ENCODE measurements at regions not wholly inside any gene's neighbourhood (a gene's known extent, or its start where the extent isn't known, plus 50 kb on each side); places are given as distances from the start of the nearest gene placed in this dataset.

DNA sequence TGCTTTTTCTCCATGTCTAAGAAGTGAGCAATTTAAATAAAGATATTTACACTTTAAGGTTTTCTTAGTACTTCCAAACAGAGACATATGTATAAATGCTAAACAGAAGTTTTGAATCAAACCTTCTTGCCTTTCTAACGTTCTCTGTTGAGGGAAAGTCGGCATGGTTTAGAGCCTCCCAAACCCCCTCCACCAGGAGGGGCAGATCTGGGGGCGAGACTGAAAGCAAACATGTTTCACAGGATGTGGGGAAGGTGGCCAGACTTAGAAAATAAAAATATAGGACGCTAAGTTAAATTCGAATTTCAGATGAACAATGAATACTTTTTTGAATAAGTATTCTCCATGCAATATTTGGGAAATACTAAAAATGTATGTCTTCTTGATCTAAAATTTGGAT is 208.3 kb upstream of the SHH start:
- 81% methylated on average over 5 of the region's 5 CpGs for WGBS
- no peak overlapping the region for H3K4me3 ChIP-seq (ENCODE audit: low read depth in 1 of 3, low read length in 3 of 3)
- TF ChIP-seq YY1 (IDR thresholded peaks at IDR 0.05) (no peak), RAD21 (IDR thresholded peaks at IDR 0.05) (no peak), HNF4A (conservative IDR thresholded peaks at IDR 0.05) (no peak), SP1 (IDR thresholded peaks at IDR 0.05) (no peak), FOXA2 (IDR thresholded peaks at IDR 0.05) (no peak), GABPA (IDR thresholded peaks at IDR 0.05 in 1 of 2, conservative IDR thresholded peaks at IDR 0.05 in 1 of 2) (no peak), FOXA1 (IDR thresholded peaks at IDR 0.05) (no peak), HNF4G (IDR thresholded peaks at IDR 0.05) (no peak), EGR1 (IDR thresholded peaks at IDR 0.05; ENCODE audit: low read depth in 2 of 2) (no peak), NR2F2 (IDR thresholded peaks at IDR 0.05) (no peak), TAF1 (conservative IDR thresholded peaks at IDR 0.05) (no peak)
- TF ChIP-seq, protein P1, sequence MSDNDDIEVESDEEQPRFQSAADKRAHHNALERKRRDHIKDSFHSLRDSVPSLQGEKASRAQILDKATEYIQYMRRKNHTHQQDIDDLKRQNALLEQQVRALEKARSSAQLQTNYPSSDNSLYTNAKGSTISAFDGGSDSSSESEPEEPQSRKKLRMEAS (IDR thresholded peaks at IDR 0.05) = no peak
- TF ChIP-seq, protein P2, sequence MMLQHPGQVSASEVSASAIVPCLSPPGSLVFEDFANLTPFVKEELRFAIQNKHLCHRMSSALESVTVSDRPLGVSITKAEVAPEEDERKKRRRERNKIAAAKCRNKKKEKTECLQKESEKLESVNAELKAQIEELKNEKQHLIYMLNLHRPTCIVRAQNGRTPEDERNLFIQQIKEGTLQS (IDR thresholded peaks at IDR 0.05) = no peak
- TF ChIP-seq, protein P3, sequence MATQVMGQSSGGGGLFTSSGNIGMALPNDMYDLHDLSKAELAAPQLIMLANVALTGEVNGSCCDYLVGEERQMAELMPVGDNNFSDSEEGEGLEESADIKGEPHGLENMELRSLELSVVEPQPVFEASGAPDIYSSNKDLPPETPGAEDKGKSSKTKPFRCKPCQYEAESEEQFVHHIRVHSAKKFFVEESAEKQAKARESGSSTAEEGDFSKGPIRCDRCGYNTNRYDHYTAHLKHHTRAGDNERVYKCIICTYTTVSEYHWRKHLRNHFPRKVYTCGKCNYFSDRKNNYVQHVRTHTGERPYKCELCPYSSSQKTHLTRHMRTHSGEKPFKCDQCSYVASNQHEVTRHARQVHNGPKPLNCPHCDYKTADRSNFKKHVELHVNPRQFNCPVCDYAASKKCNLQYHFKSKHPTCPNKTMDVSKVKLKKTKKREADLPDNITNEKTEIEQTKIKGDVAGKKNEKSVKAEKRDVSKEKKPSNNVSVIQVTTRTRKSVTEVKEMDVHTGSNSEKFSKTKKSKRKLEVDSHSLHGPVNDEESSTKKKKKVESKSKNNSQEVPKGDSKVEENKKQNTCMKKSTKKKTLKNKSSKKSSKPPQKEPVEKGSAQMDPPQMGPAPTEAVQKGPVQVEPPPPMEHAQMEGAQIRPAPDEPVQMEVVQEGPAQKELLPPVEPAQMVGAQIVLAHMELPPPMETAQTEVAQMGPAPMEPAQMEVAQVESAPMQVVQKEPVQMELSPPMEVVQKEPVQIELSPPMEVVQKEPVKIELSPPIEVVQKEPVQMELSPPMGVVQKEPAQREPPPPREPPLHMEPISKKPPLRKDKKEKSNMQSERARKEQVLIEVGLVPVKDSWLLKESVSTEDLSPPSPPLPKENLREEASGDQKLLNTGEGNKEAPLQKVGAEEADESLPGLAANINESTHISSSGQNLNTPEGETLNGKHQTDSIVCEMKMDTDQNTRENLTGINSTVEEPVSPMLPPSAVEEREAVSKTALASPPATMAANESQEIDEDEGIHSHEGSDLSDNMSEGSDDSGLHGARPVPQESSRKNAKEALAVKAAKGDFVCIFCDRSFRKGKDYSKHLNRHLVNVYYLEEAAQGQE (IDR thresholded peaks at IDR 0.05) = no peak
- H3K27ac ChIP-seq (ENCODE audit: low read depth in 1 of 2, low read length in 2 of 2) = no peak overlapping the region
- H3K9me3 ChIP-seq (ENCODE audit: control insufficient read depth in 4 of 4, low read length in 3 of 4) = no peaks in the 10 kb centered on the region
- H3K4me1 ChIP-seq (ENCODE audit: control insufficient read depth in 4 of 4, insufficient read depth in 4 of 4, low read length in 3 of 4) = no peaks in the 10 kb centered on the region
- H3K9ac ChIP-seq (ENCODE audit: low read depth in 1 of 2, low read length in 2 of 2) = no peak overlapping the region
- no peaks in the 10 kb centered on the region for H3K36me3 ChIP-seq (ENCODE audit: control insufficient read depth in 4 of 4, insufficient read depth in 3 of 4, low read depth in 1 of 4, low read length in 3 of 4)
- no peak for DNase-seq (ENCODE audit: low spot score)
- H3K27me3 ChIP-seq (ENCODE audit: control insufficient read depth in 4 of 4, insufficient read depth in 4 of 4, low read length in 3 of 4) = no peaks in the 10 kb centered on the region

DNA sequence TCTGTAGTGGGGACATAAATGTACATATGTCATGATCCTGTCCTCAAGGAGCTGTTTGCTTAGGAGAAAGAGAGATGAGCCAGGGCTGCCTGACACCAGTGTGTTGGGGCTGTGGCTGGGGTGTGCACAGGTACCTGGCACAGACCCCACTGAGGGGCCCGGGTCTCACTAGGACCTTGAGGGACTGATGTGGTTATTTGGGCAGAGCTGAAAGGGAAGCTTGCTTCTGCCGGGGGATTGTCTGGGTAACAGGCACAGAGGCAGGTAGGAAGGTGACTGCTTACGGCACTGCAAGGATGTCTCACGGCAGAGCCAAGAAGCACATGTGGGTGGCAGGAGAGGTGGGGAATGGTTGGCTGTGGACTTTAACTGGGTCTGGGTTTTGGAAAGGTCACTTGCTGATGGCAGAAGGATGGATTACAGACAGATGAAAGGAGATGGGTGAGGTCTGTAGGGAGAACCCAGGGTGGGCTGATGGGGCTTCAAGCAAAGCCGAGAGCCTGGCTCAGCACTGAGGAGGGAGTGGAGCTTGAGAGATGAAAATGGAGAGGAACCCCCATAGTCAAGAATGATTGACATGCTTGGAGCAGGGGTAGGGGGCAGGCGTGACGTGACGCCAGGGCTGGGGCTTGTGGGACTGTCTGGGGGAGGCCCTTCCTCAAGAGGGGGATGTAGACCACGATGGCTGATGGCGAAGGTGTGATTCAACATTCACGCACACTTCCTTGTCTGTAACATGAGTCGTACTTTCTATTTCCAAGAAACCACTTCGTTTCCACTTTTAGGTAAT is 207.7 kb upstream of the SHH start:
- Histone ChIP-seq H3K36me3 (ENCODE audit: control insufficient read depth in 4 of 4, insufficient read depth in 3 of 4, low read depth in 1 of 4, low read length in 3 of 4) (no peaks in the 10 kb centered on the region), H3K9ac (ENCODE audit: low read depth in 1 of 2, low read length in 2 of 2) (no peak overlapping the region), H3K4me3 (ENCODE audit: low read depth in 1 of 3, low read length in 3 of 3) (no peak overlapping the region), H3K4me1 (ENCODE audit: control insufficient read depth in 4 of 4, insufficient read depth in 4 of 4, low read length in 3 of 4) (no peaks in the 10 kb centered on the region), H3K27me3 (ENCODE audit: control insufficient read depth in 4 of 4, insufficient read depth in 4 of 4, low read length in 3 of 4) (no peaks in the 10 kb centered on the region), H3K9me3 (ENCODE audit: control insufficient read depth in 4 of 4, low read length in 3 of 4) (no peaks in the 10 kb centered on the region), H3K27ac (ENCODE audit: low read depth in 1 of 2, low read length in 2 of 2) (no peak overlapping the region)
- WGBS = 91% methylated on average over 13 of the region's 13 CpGs
- no peak for DNase-seq (ENCODE audit: low spot score)
- TF ChIP-seq EGR1 (IDR thresholded peaks at IDR 0.05; ENCODE audit: low read depth in 2 of 2) (no peak), SP1 (IDR thresholded peaks at IDR 0.05) (no peak), RAD21 (IDR thresholded peaks at IDR 0.05) (no peak), RXRA (IDR thresholded peaks at IDR 0.05) (no peak), HNF4A (conservative IDR thresholded peaks at IDR 0.05) (no peak), GABPA (IDR thresholded peaks at IDR 0.05 in 1 of 2, conservative IDR thresholded peaks at IDR 0.05 in 1 of 2) (no peak), FOXA2 (IDR thresholded peaks at IDR 0.05) (no peak), YY1 (IDR thresholded peaks at IDR 0.05) (no peak), HNF4G (IDR thresholded peaks at IDR 0.05) (no peak), NR2F2 (IDR thresholded peaks at IDR 0.05) (no peak), TAF1 (conservative IDR thresholded peaks at IDR 0.05) (no peak)
- TF ChIP-seq, protein P3 (IDR thresholded peaks at IDR 0.05) = no peak
- TF ChIP-seq, protein P4, sequence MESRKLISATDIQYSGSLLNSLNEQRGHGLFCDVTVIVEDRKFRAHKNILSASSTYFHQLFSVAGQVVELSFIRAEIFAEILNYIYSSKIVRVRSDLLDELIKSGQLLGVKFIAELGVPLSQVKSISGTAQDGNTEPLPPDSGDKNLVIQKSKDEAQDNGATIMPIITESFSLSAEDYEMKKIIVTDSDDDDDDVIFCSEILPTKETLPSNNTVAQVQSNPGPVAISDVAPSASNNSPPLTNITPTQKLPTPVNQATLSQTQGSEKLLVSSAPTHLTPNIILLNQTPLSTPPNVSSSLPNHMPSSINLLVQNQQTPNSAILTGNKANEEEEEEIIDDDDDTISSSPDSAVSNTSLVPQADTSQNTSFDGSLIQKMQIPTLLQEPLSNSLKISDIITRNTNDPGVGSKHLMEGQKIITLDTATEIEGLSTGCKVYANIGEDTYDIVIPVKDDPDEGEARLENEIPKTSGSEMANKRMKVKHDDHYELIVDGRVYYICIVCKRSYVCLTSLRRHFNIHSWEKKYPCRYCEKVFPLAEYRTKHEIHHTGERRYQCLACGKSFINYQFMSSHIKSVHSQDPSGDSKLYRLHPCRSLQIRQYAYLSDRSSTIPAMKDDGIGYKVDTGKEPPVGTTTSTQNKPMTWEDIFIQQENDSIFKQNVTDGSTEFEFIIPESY (IDR thresholded peaks at IDR 0.05) = no peak
